PC-3 (cell line): ENCODE measurements at regions not wholly inside any gene's neighbourhood (a gene's known extent, or its start where the extent isn't known, plus 50 kb on each side); places are given as distances from the start of the nearest gene placed in this dataset.

ENCODE experiments used
- ATAC-seq: fragments of 200-7000 bp; cut with Tn5 transposase; 2 replicates; pipeline ENCODE4 v1.9.1; 2020; ENCODE audit warnings: mild to moderate bottlenecking, moderate library complexity
- BruUV-seq: library from RNA; stranded (reverse); fragments of 400-500 nt; replicated peaks from 2 replicates; lab custom pipeline; 2021; lab: Mats Ljungman, UMichigan
- CTCF ChIA-PET: fragments of 300-600 bp; sonication (Branson Sonifier 250); formaldehyde crosslinking; loops from one replicate; lab custom pipeline; 2022; ENCODE audit warnings: antibody characterized with exemption; lab: Charles Lee
- POLR2A ChIA-PET: fragments of 300-600 bp; sonication (Branson Sonifier 250); formaldehyde crosslinking; loops from one replicate; lab custom pipeline; 2022; ENCODE audit warnings: antibody characterized with exemption; ENCODE audit not compliant: unreplicated experiment; lab: Charles Lee
- DNase-seq: peaks from one replicate; pipeline ENCODE4 v3.0.0-alpha.2; 2015
- H2AFZ ChIP-seq: fragments of 300-600 bp; sonication (generic); 2 replicates; pipeline ENCODE4 v1.6.0; 2016; ENCODE audit warnings: antibody characterized with exemption, low read length
- H3F3A ChIP-seq: fragments of 300-600 bp; sonication (generic); one replicate; pipeline ENCODE4 v1.6.0; 2017; ENCODE audit warnings: antibody characterized with exemption, low read length, control low read depth, mild to moderate bottlenecking; ENCODE audit not compliant: unreplicated experiment
- H3K27ac ChIP-seq: fragments of 300-600 bp; sonication (generic); 2 replicates; pipeline ENCODE4 v1.5.1; 2016; ENCODE audit warnings: mild to moderate bottlenecking, low read length
- H3K27me3 ChIP-seq: fragments of 300-600 bp; sonication (generic); 2 replicates; pipeline ENCODE4 v1.6.1; 2016; ENCODE audit warnings: low read length, mixed read lengths
- H3K36me3 ChIP-seq: fragments of 300-600 bp; sonication (generic); 2 replicates; pipeline ENCODE4 v1.6.1; 2016; ENCODE audit warnings: low read depth, mixed run types, low read length, mixed read lengths
- H3K4me1 ChIP-seq: fragments of 300-600 bp; sonication (generic); 2 replicates; pipeline ENCODE4 v1.5.1; 2016; ENCODE audit warnings: low read length; ENCODE audit not compliant: insufficient read depth
- H3K4me2 ChIP-seq: fragments of 300-600 bp; sonication (generic); 2 replicates; pipeline ENCODE4 v1.6.0; 2016; ENCODE audit warnings: low read length
- H3K4me3 ChIP-seq: fragments of 300-600 bp; sonication (generic); 2 replicates; pipeline ENCODE4 v1.5.1; 2016; ENCODE audit warnings: mild to moderate bottlenecking, low read length, mixed read lengths
- H3K79me2 ChIP-seq: fragments of 300-600 bp; sonication (generic); 2 replicates; pipeline ENCODE4 v1.6.1; 2017; ENCODE audit warnings: low read length, mixed read lengths
- H3K9ac ChIP-seq: fragments of 300-600 bp; sonication (generic); 2 replicates; pipeline ENCODE4 v1.6.0; 2016; ENCODE audit warnings: mild to moderate bottlenecking, low read length
- H3K9me2 ChIP-seq: fragments of 300-600 bp; sonication (generic); replicated peaks from 2 replicates; pipeline ENCODE4 v1.6.1; 2016; ENCODE audit warnings: mixed run types, low read length, mixed read lengths
- H3K9me3 ChIP-seq: fragments of 300-600 bp; sonication (generic); 2 replicates; pipeline ENCODE4 v1.6.1; 2016; ENCODE audit warnings: low read length, mixed read lengths
- H4K20me1 ChIP-seq: fragments of 300-600 bp; sonication (generic); 2 replicates; pipeline ENCODE4 v1.6.1; 2016; ENCODE audit warnings: low read length, mixed read lengths
- CTCF ChIP-seq: fragments of 300-600 bp; sonication (generic); conservative IDR thresholded peaks from 2 replicates; pipeline ENCODE4 v1.5.1; 2017; ENCODE audit warnings: antibody characterized with exemption, low read depth, mild to moderate bottlenecking, low read length
- EZH2 ChIP-seq: fragments of 300-600 bp; sonication (generic); IDR thresholded peaks from one replicate; pipeline ENCODE4 v1.6.1; 2017; ENCODE audit warnings: antibody characterized with exemption, mild to moderate bottlenecking, low read length; ENCODE audit not compliant: unreplicated experiment
- intact Hi-C: fragments of 100-400 bp; cut with micrococcal nuclease; formaldehyde crosslinking; loops from 2 replicates; pipeline ENCODE4 v1.9.0; 2023

- H3K9me3 ChIP-seq, result no peaks in the 10 kb centered on the region
- peaks cover 2% of the 10 kb centered on the region for H3F3A ChIP-seq
- H3K79me2 ChIP-seq, result no peaks in the 10 kb centered on the region
- no peak overlapping the region for H2AFZ ChIP-seq
- no peaks in the 10 kb centered on the region for H4K20me1 ChIP-seq
- intact Hi-C loops, result no loop called here
- H3K4me3 ChIP-seq, result no peak overlapping the region
- no peak overlapping the region for H3K4me2 ChIP-seq
- no peaks in the 10 kb centered on the region for H3K9me2 ChIP-seq
- ChIA-PET CTCF (interaction anchor here (0.6 kb wide), 1 partner anchor 37 kb away, joined by 3 read pairs; no protein-coding TSS in a partner anchor), POLR2A (interaction anchor here (0.6 kb wide), 1 partner anchor 10 kb away, joined by 4 read pairs; no protein-coding TSS in a partner anchor)
- TF ChIP-seq CTCF, result no peak
- no peak overlapping the region for H3K27ac ChIP-seq
- no peaks in the 10 kb centered on the region for H3K36me3 ChIP-seq
- peaks cover 18% of the 10 kb centered on the region for H3K4me1 ChIP-seq
- BruUV-seq, result no TSS peak
- DNase-seq (peak; percentile 40), ATAC-seq (no peak)
- no peak overlapping the region for H3K9ac ChIP-seq
- H3K27me3 ChIP-seq, result no peaks in the 10 kb centered on the region
Observed at GRCh38 chr1:94597701-94598100, 56.1 kb upstream of the F3 start.

GRCh38 chr1:94596260-94596659 lies 54.7 kb upstream of the F3 start:
- Histone ChIP-seq H3K4me2 (no peak overlapping the region), H3K4me3 (no peak overlapping the region), H4K20me1 (no peaks in the 10 kb centered on the region), H3K36me3 (no peaks in the 10 kb centered on the region), H3K9me2 (no peaks in the 10 kb centered on the region), H3K27me3 (no peaks in the 10 kb centered on the region), H3F3A (no peaks in the 10 kb centered on the region), H3K4me1 (peaks cover 5% of the 10 kb centered on the region; the same call in 1 of the 2 replicates), H3K9me3 (no peaks in the 10 kb centered on the region), H3K9ac (no peak overlapping the region), H3K79me2 (no peaks in the 10 kb centered on the region), H3K27ac (no peak overlapping the region), H2AFZ (no peak overlapping the region)
- no peak for TF ChIP-seq CTCF
- ChIA-PET CTCF (no interaction called here), POLR2A (no interaction called here)
- ATAC-seq (no peak), DNase-seq (no peak)
- BruUV-seq, result no TSS peak
- intact Hi-C loops, result no loop called here

GRCh38 chr1:94595658-94596057 lies 54.1 kb upstream of the F3 start:
- POLR2A ChIA-PET, result no interaction called here

More at GRCh38 chr1:94595658-94596057, 54.1 kb upstream of the F3 start:
- DNase-seq (peak; percentile 61), ATAC-seq (no peak)
- H3K27ac ChIP-seq, result no peak overlapping the region
- no peaks in the 10 kb centered on the region for H3K9me3 ChIP-seq
- no peak overlapping the region for H2AFZ ChIP-seq
- no peaks in the 10 kb centered on the region for H3K79me2 ChIP-seq
- no peaks in the 10 kb centered on the region for H4K20me1 ChIP-seq
- H3K36me3 ChIP-seq, result no peaks in the 10 kb centered on the region
- no peak overlapping the region for H3K4me2 ChIP-seq
- no peaks in the 10 kb centered on the region for H3F3A ChIP-seq
- peaks cover 5% of the 10 kb centered on the region; the same call in 1 of the 2 replicates for H3K4me1 ChIP-seq
- H3K4me3 ChIP-seq, result no peak overlapping the region
- H3K9ac ChIP-seq, result no peak overlapping the region
- CTCF ChIA-PET, result no interaction called here
- no peak for TF ChIP-seq EZH2
- no peak for TF ChIP-seq CTCF
- no TSS peak for BruUV-seq
- no peaks in the 10 kb centered on the region for H3K9me2 ChIP-seq
- intact Hi-C loops, result no loop called here
- H3K27me3 ChIP-seq, result no peaks in the 10 kb centered on the region
